Transverse colon (tissue), 4 donors: ENCODE measurements at regions not wholly inside any gene's neighbourhood (a gene's known extent, or its start where the extent isn't known, plus 50 kb on each side); places are given as distances from the start of the nearest gene placed in this dataset.

Source experiments
- DNase-seq: peaks from one replicate; pipeline ENCODE4 v3.0.0-alpha.2; 2019
- H3K27ac ChIP-seq, 4 donors: fragments of 200-600 bp; sonication (generic); 2 replicates each; pipeline ENCODE4 v1.5.1; 2016 to 2018; ENCODE audit warnings: inconsistent platforms in 4 of 4
- H3K27me3 ChIP-seq: fragments of 200-600 bp; sonication (generic); 2 replicates; pipeline ENCODE4 v1.5.1; 2017; ENCODE audit warnings: inconsistent platforms
- H3K36me3 ChIP-seq, 4 donors: fragments of 200-600 bp; sonication (generic); 2 replicates each; pipeline ENCODE4 v1.5.1; 2017 to 2019; ENCODE audit warnings: inconsistent platforms in 4 of 4
- H3K4me1 ChIP-seq, 4 donors: fragments of 200-600 bp; sonication (generic); 2 replicates each; pipeline ENCODE4 v1.5.1; 2017 to 2020; ENCODE audit warnings: inconsistent platforms in 4 of 4
- H3K4me3 ChIP-seq, 4 donors: fragments of 200-600 bp; sonication (generic); 1 replicate in 1 of 4; 2 replicates in 3 of 4; pipeline versions ENCODE4 v1.5.1 to v1.6.1; 2017 to 2019; ENCODE audit warnings: inconsistent platforms in 4 of 4
- H3K9me3 ChIP-seq, 2 donors: fragments of 200-600 bp; sonication (generic); 2 replicates each; pipeline ENCODE4 v1.5.1; 2017 to 2019; ENCODE audit warnings: inconsistent platforms in 2 of 2
- CTCF ChIP-seq, 5 experiments: fragments of 200-600 bp in 3 of 5; fragments of 450-650 bp in 2 of 5; sonication (generic) in 3 of 5; IDR thresholded peaks; 1 replicate in 2 of 5; 2 replicates in 3 of 5; pipeline ENCODE4 v1.5.1; 2016 to 2017; ENCODE audit warnings: antibody characterized with exemption in 5 of 5, inconsistent platforms in 3 of 5, mild to moderate bottlenecking in 2 of 5, moderate library complexity in 1 of 5
- EP300 ChIP-seq: sonication (generic); formaldehyde crosslinking; IDR thresholded peaks from one replicate; pipeline ENCODE4 v1.6.1; 2017; ENCODE audit warnings: antibody characterized with exemption, low read depth
- POLR2A ChIP-seq: fragments of 450-650 bp; IDR thresholded peaks from one replicate; pipeline ENCODE4 v1.6.1; 2016; ENCODE audit warnings: antibody characterized with exemption, mild to moderate bottlenecking, moderate library complexity
- POLR2AphosphoS5 ChIP-seq, 3 donors: sonication (generic); formaldehyde crosslinking; IDR thresholded peaks; one replicate each; pipeline ENCODE4 v1.6.1; 2016; ENCODE audit warnings: antibody characterized with exemption in 3 of 3
- WGBS, 2 donors: methylation state at CpG; one replicate each; pipeline ENCODE4 v1.1.5; 2018; ENCODE audit warnings: low coverage in 1 of 2; 5-methylcytosine and 5-hydroxymethylcytosine counted together
- in situ Hi-C, 4 donors: fragments of 200-750 bp; cut with MboI; loops; one replicate each; pipeline versions ENCODE4 v1.15.0 to v1.15.1; 2017; ENCODE audit warnings: low sequenced_read_pairs in 3 of 4, low pct_ligation_motif_present in 1 of 4, low pct_unique_long_range_greater_than_20kb in 1 of 4
- intact Hi-C: fragments of 100-400 bp; cut with DNase I; formaldehyde crosslinking; loops from one replicate; pipeline ENCODE4 v1.15.1; 2023; ENCODE audit warnings: low total_unique reads

- intact Hi-C loops: no loop called here
- Histone ChIP-seq H3K9me3 (no peaks in the 10 kb centered on the region), H3K27me3 (peaks cover 44% of the 10 kb centered on the region), H3K4me1 (peaks cover 4 to 18% (median 10%) of the 10 kb centered on the region in 4 donors), H3K4me3 (no peak overlapping the region), H3K27ac (peak overlapping the region in 1 of 4 donors; percentile 18), H3K36me3 (no peaks in the 10 kb centered on the region)
- in situ Hi-C loops: no loop called here
- no peak for TF ChIP-seq CTCF (IDR thresholded peaks at IDR 0.05)
- no peak for TF ChIP-seq POLR2A
- TF ChIP-seq EP300: no peak
- no peak for TF ChIP-seq POLR2AphosphoS5 (IDR thresholded peaks at IDR 0.05)
- DNase-seq: no peak
- 40 to 42% methylated on average over 1 to 15 of the region's 15 CpGs for WGBS, 2 donors
Observed at GRCh38 chr9:134223591-134224122, 59.3 kb upstream of the RNU6ATAC start.

DNA sequence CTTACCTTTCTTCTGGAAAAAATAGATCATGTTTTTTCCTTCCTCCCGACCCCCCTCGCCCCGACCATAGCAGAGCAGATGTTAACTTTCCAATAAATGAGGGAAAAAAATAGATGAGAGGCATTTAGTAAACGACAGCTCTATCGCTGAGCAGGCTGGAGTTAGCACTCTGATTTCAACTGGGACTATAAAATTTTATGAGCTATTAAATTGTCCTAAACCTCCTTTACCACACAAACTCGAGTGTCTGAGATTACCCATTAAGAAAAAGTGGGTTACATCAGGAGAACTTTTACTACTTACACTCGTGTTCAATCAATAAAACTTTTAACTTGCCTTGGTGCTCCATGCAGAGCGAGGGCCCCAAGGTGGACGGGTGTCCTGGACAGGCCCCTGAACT is 59.8 kb upstream of the RNU6ATAC start:
- Histone ChIP-seq H3K9me3 (no peaks in the 10 kb centered on the region), H3K36me3 (no peaks in the 10 kb centered on the region), H3K27me3 (peaks cover 44% of the 10 kb centered on the region), H3K27ac (no peak overlapping the region), H3K4me3 (no peak overlapping the region), H3K4me1 (peaks cover 4 to 18% (median 10%) of the 10 kb centered on the region in 4 donors)
- no peak for DNase-seq
- 7 to 33% methylated on average over 5 to 9 of the region's 9 CpGs for WGBS, 2 donors
- TF ChIP-seq POLR2AphosphoS5 (IDR thresholded peaks at IDR 0.05): no peak
- TF ChIP-seq POLR2A: no peak
- no peak for TF ChIP-seq CTCF (IDR thresholded peaks at IDR 0.05)
- no peak for TF ChIP-seq EP300
- in situ Hi-C loops (no loop called here), intact Hi-C loops (no loop called here)

GRCh38 chr9:134224567-134225093 is 60.3 kb upstream of the RNU6ATAC start:
- H3K36me3 ChIP-seq: no peaks in the 10 kb centered on the region
- H3K27ac ChIP-seq: no peak overlapping the region
- no peak for DNase-seq
- in situ Hi-C loops (no loop called here), intact Hi-C loops (no loop called here)
- no peak overlapping the region for H3K4me3 ChIP-seq
- TF ChIP-seq CTCF (IDR thresholded peaks at IDR 0.05) (no peak), POLR2AphosphoS5 (IDR thresholded peaks at IDR 0.05) (no peak), POLR2A (no peak), EP300 (no peak)
- WGBS, 2 donors: 56% methylated on average over 9 of the region's 9 CpGs; no CpG with 5 or more reads in 1 of the 2 donors
- H3K4me1 ChIP-seq: peaks cover 4 to 18% (median 10%) of the 10 kb centered on the region in 4 donors
- H3K27me3 ChIP-seq: peaks cover 44% of the 10 kb centered on the region
- no peaks in the 10 kb centered on the region for H3K9me3 ChIP-seq

GRCh38 chr9:134225186-134225585 is 60.8 kb upstream of the RNU6ATAC start:
- Histone ChIP-seq H3K4me1 (peaks cover 6 to 19% (median 10%) of the 10 kb centered on the region in 4 donors), H3K4me3 (no peak overlapping the region), H3K36me3 (no peaks in the 10 kb centered on the region), H3K27me3 (peaks cover 44% of the 10 kb centered on the region), H3K27ac (no peak overlapping the region), H3K9me3 (no peaks in the 10 kb centered on the region)
- 54% methylated on average over 7 of the region's 8 CpGs; no CpG with 5 or more reads in 1 of the 2 donors for WGBS, 2 donors
- no peak for DNase-seq
- intact Hi-C loops (no loop called here), in situ Hi-C loops (no loop called here)
- no peak for TF ChIP-seq POLR2A

- TF ChIP-seq CTCF (IDR thresholded peaks at IDR 0.05) (no peak), POLR2A (no peak), EP300 (no peak), POLR2AphosphoS5 (IDR thresholded peaks at IDR 0.05) (no peak)
- no peak for DNase-seq
- intact Hi-C loops (no loop called here), in situ Hi-C loops (no loop called here)
- 68% methylated on average over 7 of the region's 7 CpGs; no CpG with 5 or more reads in 1 of the 2 donors for WGBS, 2 donors
- H3K27ac ChIP-seq: no peak overlapping the region
- no peak overlapping the region for H3K4me3 ChIP-seq
- H3K27me3 ChIP-seq: peaks cover 44% of the 10 kb centered on the region
- no peaks in the 10 kb centered on the region for H3K36me3 ChIP-seq
- H3K9me3 ChIP-seq: no peaks in the 10 kb centered on the region
- H3K4me1 ChIP-seq: peaks cover 11 to 25% (median 13%) of the 10 kb centered on the region in 4 donors
Observed at GRCh38 chr9:134225816-134226215, 61.5 kb upstream of the RNU6ATAC start.
